ENCODE measurements at regions not wholly inside any gene's neighbourhood (a gene's known extent, or its start where the extent isn't known, plus 50 kb on each side); places are given as distances from the start of the nearest gene placed in this dataset.

DNA sequence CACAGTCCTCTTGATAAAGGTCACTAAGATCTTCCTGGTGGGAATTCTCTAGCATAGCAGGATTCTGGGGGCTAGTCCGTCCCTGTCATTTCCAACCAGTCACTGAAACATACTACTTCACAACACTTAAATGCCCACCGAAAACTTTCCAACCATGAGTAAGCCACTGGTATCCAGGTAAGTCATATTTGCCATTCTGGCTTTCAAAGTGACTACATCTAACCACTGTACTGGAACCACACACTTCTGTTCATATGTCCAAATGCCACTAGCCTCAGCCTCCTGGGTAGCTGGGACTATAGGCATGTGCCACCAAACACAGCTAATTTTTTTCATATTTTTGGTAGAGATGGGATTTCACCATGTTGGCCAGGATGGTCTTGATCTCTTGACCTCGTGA, 64.3 kb upstream of the VANGL1 start:
- Histone ChIP-seq H3K4me3 (no peak overlapping the region), H3K27ac (no peak overlapping the region), H3K36me3 (no peaks in the 10 kb centered on the region), H3K27me3 (replicated peaks) (no peaks in the 10 kb centered on the region), H3K4me1 (replicated peaks) (no peaks in the 10 kb centered on the region), H3K9me3 (replicated peaks) (peaks cover 6% of the 10 kb centered on the region)
- no peak for DNase-seq (ENCODE audit: low read depth in 1 of 2, low spot score in 2 of 2)

DNA sequence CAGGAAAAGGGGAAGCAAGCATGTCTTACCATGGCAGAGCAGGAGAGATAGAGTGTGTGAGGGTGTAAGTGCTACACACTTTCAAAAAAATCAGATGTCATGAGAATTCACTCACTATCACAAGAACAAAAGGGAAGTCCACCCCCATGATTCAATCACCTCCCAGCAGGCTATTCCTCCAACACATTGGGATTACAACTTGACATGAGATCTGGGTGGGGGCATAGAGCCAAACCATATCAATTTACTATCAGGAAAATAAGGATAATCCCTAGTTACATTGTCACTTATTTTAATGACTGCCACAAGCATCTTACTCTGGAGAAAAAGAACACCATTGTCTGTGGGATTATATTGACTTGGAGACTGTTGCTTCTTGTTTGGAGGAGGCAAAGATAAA, 66.1 kb upstream of the VANGL1 start:
- H3K27me3 ChIP-seq (replicated peaks), result no peaks in the 10 kb centered on the region
- H3K27ac ChIP-seq, result no peak overlapping the region
- peaks cover 10% of the 10 kb centered on the region for H3K9me3 ChIP-seq (replicated peaks)
- DNase-seq (ENCODE audit: low read depth in 1 of 2, low spot score in 2 of 2), result no peak
- H3K36me3 ChIP-seq, result no peaks in the 10 kb centered on the region
- H3K4me1 ChIP-seq (replicated peaks), result no peaks in the 10 kb centered on the region
- H3K4me3 ChIP-seq, result no peak overlapping the region

- peaks cover 15% of the 10 kb centered on the region for H3K9me3 ChIP-seq (replicated peaks)
- no peaks in the 10 kb centered on the region for H3K4me1 ChIP-seq (replicated peaks)
- no peaks in the 10 kb centered on the region for H3K36me3 ChIP-seq
- no peak overlapping the region for H3K27ac ChIP-seq
- DNase-seq (ENCODE audit: low read depth in 1 of 2, low spot score in 2 of 2), result no peak
- H3K4me3 ChIP-seq, result no peak overlapping the region
- H3K27me3 ChIP-seq (replicated peaks), result no peaks in the 10 kb centered on the region
These were observed 69.1 kb upstream of the VANGL1 start for GRCh38 chr1:115572710-115573109.

GRCh38 chr1:115567431-115567830, 74.3 kb upstream of the VANGL1 start:
- peaks cover 13% of the 10 kb centered on the region for H3K9me3 ChIP-seq (replicated peaks)
- H3K27ac ChIP-seq, result no peak overlapping the region
- no peaks in the 10 kb centered on the region for H3K36me3 ChIP-seq
- H3K27me3 ChIP-seq (replicated peaks), result no peaks in the 10 kb centered on the region
- no peak for DNase-seq (ENCODE audit: low read depth in 1 of 2, low spot score in 2 of 2)
- H3K4me3 ChIP-seq, result no peak overlapping the region
- H3K4me1 ChIP-seq (replicated peaks), result no peaks in the 10 kb centered on the region

DNA sequence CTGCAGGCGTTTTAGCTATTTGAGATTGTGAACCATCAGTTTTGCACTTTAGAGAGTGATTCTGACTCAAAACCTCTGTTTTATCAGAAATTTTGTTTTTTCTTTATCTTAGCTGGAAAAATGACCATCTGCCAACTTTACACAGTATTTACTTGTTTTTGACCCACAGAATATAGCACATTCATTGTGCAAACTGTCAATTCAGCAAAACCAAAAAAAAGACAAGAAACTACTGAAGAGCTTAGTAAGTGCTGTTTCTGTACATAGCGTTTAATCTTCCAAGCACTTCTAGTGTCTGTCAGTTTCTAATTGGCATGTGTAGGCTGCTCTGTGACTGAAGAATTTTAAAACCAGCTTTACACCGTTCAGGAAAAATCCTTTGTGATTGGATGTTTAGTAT, 76.0 kb upstream of the VANGL1 start:
- peaks cover 10% of the 10 kb centered on the region for H3K9me3 ChIP-seq (replicated peaks)
- no peak overlapping the region for H3K27ac ChIP-seq
- H3K4me1 ChIP-seq (replicated peaks), result no peaks in the 10 kb centered on the region
- no peaks in the 10 kb centered on the region for H3K27me3 ChIP-seq (replicated peaks)
- no peaks in the 10 kb centered on the region for H3K36me3 ChIP-seq
- DNase-seq (ENCODE audit: low read depth in 1 of 2, low spot score in 2 of 2), result no peak
- no peak overlapping the region for H3K4me3 ChIP-seq

GRCh38 chr1:115565353-115565752, 76.4 kb upstream of the VANGL1 start:
- Histone ChIP-seq H3K36me3 (no peaks in the 10 kb centered on the region), H3K4me1 (replicated peaks) (no peaks in the 10 kb centered on the region), H3K27ac (no peak overlapping the region), H3K9me3 (replicated peaks) (peaks cover 10% of the 10 kb centered on the region), H3K27me3 (replicated peaks) (no peaks in the 10 kb centered on the region), H3K4me3 (no peak overlapping the region)
- no peak for DNase-seq (ENCODE audit: low read depth in 1 of 2, low spot score in 2 of 2)

DNA sequence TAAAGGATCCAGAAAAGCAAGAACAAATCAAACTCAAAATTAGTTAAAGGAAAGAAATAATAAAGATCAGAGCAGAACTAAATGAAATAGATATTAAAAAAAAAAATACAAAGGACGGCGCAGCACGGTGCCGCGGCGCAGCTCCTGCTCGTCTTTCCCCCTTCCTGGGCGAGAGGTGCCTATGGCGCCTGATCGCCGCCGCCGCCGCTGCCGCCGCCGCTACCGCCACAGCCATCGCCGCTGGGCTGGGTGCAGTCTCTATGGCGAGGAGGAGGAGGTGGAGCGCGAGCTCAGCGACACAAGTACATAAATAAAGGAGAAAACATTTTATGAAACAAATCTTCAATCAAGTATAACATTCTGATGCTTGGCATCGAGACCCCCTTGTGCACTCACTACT, 77.6 kb upstream of the VANGL1 start:
- no peak overlapping the region for H3K27ac ChIP-seq

GRCh38 chr1:115560027-115560426, 81.7 kb upstream of the VANGL1 start:
- Histone ChIP-seq H3K36me3 (no peaks in the 10 kb centered on the region), H3K27ac (no peak overlapping the region), H3K27me3 (replicated peaks) (no peaks in the 10 kb centered on the region), H3K4me3 (no peak overlapping the region), H3K4me1 (replicated peaks) (peaks cover 22% of the 10 kb centered on the region), H3K9me3 (replicated peaks) (no peaks in the 10 kb centered on the region)
- DNase-seq (ENCODE audit: low read depth in 1 of 2, low spot score in 2 of 2), result no peak

More for the DNA sequence above, 77.6 kb upstream of the VANGL1 start:
- Histone ChIP-seq H3K9me3 (replicated peaks) (peaks cover 10% of the 10 kb centered on the region), H3K36me3 (no peaks in the 10 kb centered on the region), H3K4me1 (replicated peaks) (0 out of 2 replicates have a peak, but pooled peaks cover 3% of the 10 kb centered on the region), H3K27me3 (replicated peaks) (no peaks in the 10 kb centered on the region), H3K4me3 (no peak overlapping the region)
- DNase-seq (ENCODE audit: low read depth in 1 of 2, low spot score in 2 of 2), result no peak

- no peaks in the 10 kb centered on the region for H3K9me3 ChIP-seq (replicated peaks)
- no peak overlapping the region for H3K27ac ChIP-seq
- no peak for DNase-seq (ENCODE audit: low read depth in 1 of 2, low spot score in 2 of 2)
- no peak overlapping the region for H3K4me3 ChIP-seq
- H3K27me3 ChIP-seq (replicated peaks), result no peaks in the 10 kb centered on the region
- H3K4me1 ChIP-seq (replicated peaks), result peaks cover 22% of the 10 kb centered on the region
- no peaks in the 10 kb centered on the region for H3K36me3 ChIP-seq
These were observed 83.5 kb upstream of the VANGL1 start for GRCh38 chr1:115558275-115558674.

DNA sequence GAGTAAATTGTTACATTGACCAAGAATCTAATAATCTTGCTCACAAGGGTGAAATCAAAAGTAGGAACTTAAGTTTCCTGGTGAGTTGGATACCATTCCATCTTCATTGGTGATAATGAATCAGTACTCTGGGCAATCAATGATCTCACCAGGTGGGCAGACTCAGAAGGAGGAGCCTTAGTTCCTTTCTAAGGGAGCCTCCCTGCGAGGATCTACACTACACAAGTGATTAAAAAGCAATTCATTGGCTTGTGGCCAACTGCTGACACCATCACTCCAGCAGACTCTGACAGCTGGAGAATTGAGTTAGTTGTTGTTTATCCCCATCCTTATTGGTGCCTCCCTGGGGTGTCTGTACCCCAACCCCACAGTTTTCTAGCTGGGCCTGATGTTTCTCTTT, 84.1 kb upstream of the VANGL1 start:
- H3K27ac ChIP-seq, result no peak overlapping the region
- H3K27me3 ChIP-seq (replicated peaks), result no peaks in the 10 kb centered on the region
- no peak for DNase-seq (ENCODE audit: low read depth in 1 of 2, low spot score in 2 of 2)
- H3K4me1 ChIP-seq (replicated peaks), result peaks cover 22% of the 10 kb centered on the region
- no peaks in the 10 kb centered on the region for H3K9me3 ChIP-seq (replicated peaks)
- no peak overlapping the region for H3K4me3 ChIP-seq
- no peaks in the 10 kb centered on the region for H3K36me3 ChIP-seq

DNA sequence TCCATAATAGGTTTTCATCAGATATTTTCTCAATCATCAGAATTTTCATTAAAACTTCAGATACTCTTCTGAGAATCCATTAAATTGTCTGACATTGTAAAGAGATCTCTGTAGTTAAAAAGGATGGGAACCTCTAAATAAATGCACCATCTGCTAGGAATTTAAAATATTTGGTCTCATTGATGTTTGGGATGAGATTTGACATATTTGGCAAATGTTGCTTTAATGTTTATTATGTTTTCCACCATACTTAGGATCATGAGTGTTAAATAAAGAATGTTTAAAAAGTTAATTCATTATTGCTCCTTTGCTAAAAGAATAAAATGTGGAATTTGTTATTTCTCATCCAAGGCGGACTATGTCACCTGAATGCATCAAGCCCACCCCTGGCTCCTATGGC, 85.5 kb upstream of the VANGL1 start:
- Histone ChIP-seq H3K27me3 (replicated peaks) (no peaks in the 10 kb centered on the region), H3K36me3 (no peaks in the 10 kb centered on the region), H3K4me3 (no peak overlapping the region), H3K9me3 (replicated peaks) (no peaks in the 10 kb centered on the region), H3K4me1 (replicated peaks) (peaks cover 29% of the 10 kb centered on the region), H3K27ac (peak overlapping the region; percentile 37)
- DNase-seq (ENCODE audit: low read depth in 1 of 2, low spot score in 2 of 2), result peak in 1 of 2 experiments; percentile 45

DNA sequence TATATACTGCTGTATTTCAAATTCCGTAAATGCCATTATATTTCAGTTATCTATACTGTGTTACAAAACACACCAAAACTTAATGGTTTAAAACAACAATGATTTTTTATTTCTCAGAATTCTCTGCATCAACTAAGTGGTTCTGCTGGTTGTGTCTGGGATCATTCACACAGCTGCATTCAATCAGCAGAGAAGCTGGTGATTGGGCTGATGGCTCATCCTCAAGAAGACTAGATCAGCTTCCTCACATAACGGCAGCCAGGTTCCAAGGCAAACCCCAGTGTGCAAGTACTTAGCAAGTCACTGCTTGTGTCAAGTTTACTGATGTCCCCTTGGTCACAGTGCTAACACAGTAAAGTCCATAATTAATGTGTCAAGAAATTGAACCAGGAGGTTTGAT, 86.3 kb upstream of the VANGL1 start:
- Histone ChIP-seq H3K9me3 (replicated peaks) (no peaks in the 10 kb centered on the region), H3K36me3 (no peaks in the 10 kb centered on the region), H3K4me3 (no peak overlapping the region), H3K27ac (peak overlapping the region; percentile 37), H3K4me1 (replicated peaks) (peaks cover 29% of the 10 kb centered on the region), H3K27me3 (replicated peaks) (no peaks in the 10 kb centered on the region)
- DNase-seq (ENCODE audit: low read depth in 1 of 2, low spot score in 2 of 2), result no peak

- no peak for DNase-seq (ENCODE audit: low read depth in 1 of 2, low spot score in 2 of 2)
- H3K27ac ChIP-seq, result peak overlapping the region; percentile 97; the same call in 1 of the 2 replicates
- no peaks in the 10 kb centered on the region for H3K27me3 ChIP-seq (replicated peaks)
- no peaks in the 10 kb centered on the region for H3K9me3 ChIP-seq (replicated peaks)
- no peaks in the 10 kb centered on the region for H3K36me3 ChIP-seq
- H3K4me3 ChIP-seq, result no peak overlapping the region
- peaks cover 43% of the 10 kb centered on the region for H3K4me1 ChIP-seq (replicated peaks)
These were observed 94.1 kb upstream of the VANGL1 start for GRCh38 chr1:115547696-115548095.

DNA sequence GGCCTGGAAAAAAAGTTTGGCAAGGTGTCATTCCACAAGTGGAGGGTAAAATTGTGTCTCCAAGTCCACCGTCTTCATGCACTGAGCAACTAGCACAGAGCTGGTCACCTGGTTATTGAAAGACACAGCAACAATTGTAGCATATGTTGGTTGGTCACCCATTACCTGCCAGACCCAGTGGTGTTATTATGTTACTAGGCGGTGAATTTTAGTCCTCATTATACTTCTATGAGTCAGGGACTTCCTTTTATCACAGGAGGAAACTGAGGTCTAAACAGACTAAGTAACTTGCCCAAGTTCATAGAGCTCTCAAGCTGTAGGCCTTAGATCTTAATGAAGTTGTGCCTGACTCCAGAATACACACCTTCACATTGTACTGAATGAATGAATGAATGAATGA, 94.9 kb upstream of the VANGL1 start:
- DNase-seq (ENCODE audit: low read depth in 1 of 2, low spot score in 2 of 2), result no peak
- Histone ChIP-seq H3K9me3 (replicated peaks) (no peaks in the 10 kb centered on the region), H3K27me3 (replicated peaks) (no peaks in the 10 kb centered on the region), H3K36me3 (no peaks in the 10 kb centered on the region), H3K4me1 (replicated peaks) (peaks cover 37% of the 10 kb centered on the region), H3K27ac (peak overlapping the region; percentile 97), H3K4me3 (no peak overlapping the region)
